KMS-11 (cell line): ENCODE measurements at regions not wholly inside any gene's neighbourhood (a gene's known extent, or its start where the extent isn't known, plus 50 kb on each side); places are given as distances from the start of the nearest gene placed in this dataset.

Experiments
- H2AFZ ChIP-seq: fragments of 200-600 bp; sonication (generic); 2 replicates; pipeline ENCODE4 v1.6.1; 2016; ENCODE audit warnings: antibody characterized with exemption, mixed run types, low read depth
- H3K27ac ChIP-seq: fragments of 200-600 bp; sonication (generic); 2 replicates; pipeline ENCODE4 v1.6.1; 2016; ENCODE audit warnings: mild to moderate bottlenecking, mixed run types
- H3K27me3 ChIP-seq: fragments of 200-600 bp; sonication (generic); 2 replicates; pipeline ENCODE4 v1.6.1; 2017; ENCODE audit warnings: mild to moderate bottlenecking, low read depth, mixed run types, moderate library complexity; ENCODE audit not compliant: insufficient read depth
- H3K36me3 ChIP-seq: fragments of 200-600 bp; sonication (generic); 2 replicates; pipeline ENCODE4 v1.6.1; 2017; ENCODE audit warnings: mild to moderate bottlenecking, mixed run types; ENCODE audit not compliant: insufficient read depth
- H3K4me1 ChIP-seq: fragments of 200-600 bp; sonication (generic); 2 replicates; pipeline ENCODE4 v1.6.1; 2016; ENCODE audit warnings: mild to moderate bottlenecking, low read depth, mixed run types; ENCODE audit not compliant: poor library complexity, severe bottlenecking
- H3K4me2 ChIP-seq: fragments of 200-600 bp; sonication (generic); 2 replicates; pipeline ENCODE4 v1.7.0; 2016; ENCODE audit warnings: mild to moderate bottlenecking, mixed run types
- H3K4me3 ChIP-seq: fragments of 200-600 bp; sonication (generic); IDR thresholded peaks from 2 replicates; pipeline ENCODE4 v1.6.1; 2017; ENCODE audit warnings: low read depth, low read length, mixed read lengths; ENCODE audit not compliant: insufficient read depth
- H3K79me2 ChIP-seq: fragments of 200-600 bp; sonication (generic); 2 replicates; pipeline ENCODE4 v1.6.1; 2016; ENCODE audit warnings: low read depth, mixed run types; ENCODE audit not compliant: insufficient read depth
- H3K9ac ChIP-seq: fragments of 200-600 bp; sonication (generic); 2 replicates; pipeline ENCODE4 v1.6.1; 2016; ENCODE audit warnings: mild to moderate bottlenecking, mixed run types
- H4K20me1 ChIP-seq: fragments of 200-600 bp; sonication (generic); 2 replicates; pipeline ENCODE4 v1.6.1; 2016; ENCODE audit warnings: mild to moderate bottlenecking, mixed run types; ENCODE audit not compliant: insufficient read depth
- CTCF ChIP-seq: fragments of 200-600 bp; sonication (generic); conservative IDR thresholded peaks from 2 replicates; pipeline ENCODE4 v1.6.1; 2017; ENCODE audit warnings: low read depth, mild to moderate bottlenecking, antibody characterized with exemption, low read length, moderate library complexity, mixed read lengths

DNA sequence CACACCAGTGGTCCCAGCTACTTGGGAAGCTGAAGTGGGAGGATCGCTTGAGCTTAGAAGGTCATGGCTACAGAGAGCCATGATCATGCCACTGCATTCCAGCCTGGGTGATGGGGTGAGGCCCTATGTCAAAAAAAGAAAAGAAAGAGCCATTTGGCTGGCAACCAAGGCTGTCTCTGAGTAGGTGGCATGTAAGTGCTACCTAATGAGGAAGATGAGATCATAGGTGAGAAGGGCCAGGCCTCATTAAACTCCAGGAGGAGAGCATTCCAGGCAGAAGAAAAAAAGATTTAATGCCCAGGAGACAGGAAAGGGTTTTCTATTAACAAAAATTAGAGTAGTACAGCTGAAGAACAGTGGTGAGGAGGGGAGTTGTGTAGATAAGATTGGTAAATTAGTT, 103.4 kb upstream of the ZNF678 start:
- no peaks in the 10 kb centered on the region for H3K4me1 ChIP-seq
- TF ChIP-seq CTCF, result no peak
- no peak overlapping the region for H3K4me2 ChIP-seq
- no peak overlapping the region for H3K9ac ChIP-seq
- no peaks in the 10 kb centered on the region for H3K36me3 ChIP-seq
- no peak overlapping the region for H2AFZ ChIP-seq
- no peak overlapping the region for H3K27ac ChIP-seq
- H3K27me3 ChIP-seq, result no peaks in the 10 kb centered on the region
- no peaks in the 10 kb centered on the region for H4K20me1 ChIP-seq
- no peak overlapping the region for H3K4me3 ChIP-seq
- H3K79me2 ChIP-seq, result no peaks in the 10 kb centered on the region

DNA sequence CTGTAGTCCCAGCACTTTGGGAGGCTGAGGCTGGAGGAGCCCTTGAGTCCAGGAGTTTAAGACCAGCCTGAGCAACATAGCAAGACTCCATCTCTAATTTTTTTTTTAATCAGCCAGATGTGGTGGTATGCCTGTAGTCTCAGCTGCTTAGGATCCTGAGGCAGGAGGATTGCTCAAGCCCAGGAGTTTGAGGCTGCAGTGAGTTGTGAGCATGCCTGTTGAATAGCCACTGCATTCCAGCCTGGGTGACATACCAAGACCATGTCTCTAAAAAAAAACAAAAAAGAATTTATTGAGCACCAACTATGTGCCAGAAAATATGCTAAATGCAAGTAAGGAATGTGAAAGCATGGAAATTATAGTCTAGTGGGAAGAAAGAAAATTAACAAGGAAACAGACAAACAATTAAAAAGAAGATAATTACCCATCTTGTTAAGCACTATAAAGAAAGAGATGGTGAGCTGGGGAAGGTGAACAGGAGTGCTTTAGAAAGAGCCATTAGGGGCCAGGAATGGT, 104.0 kb upstream of the ZNF678 start:
- H3K4me1 ChIP-seq, result no peaks in the 10 kb centered on the region
- H3K27me3 ChIP-seq, result no peaks in the 10 kb centered on the region
- no peak overlapping the region for H3K9ac ChIP-seq
- TF ChIP-seq CTCF, result no peak
- no peak overlapping the region for H3K27ac ChIP-seq
- H3K4me2 ChIP-seq, result no peak overlapping the region
- no peak overlapping the region for H3K4me3 ChIP-seq
- H3K36me3 ChIP-seq, result no peaks in the 10 kb centered on the region
- H3K79me2 ChIP-seq, result no peaks in the 10 kb centered on the region
- no peaks in the 10 kb centered on the region for H4K20me1 ChIP-seq
- H2AFZ ChIP-seq, result no peak overlapping the region

GRCh38 chr1:227454686-227455085, 108.7 kb upstream of the ZNF678 start:
- Histone ChIP-seq H2AFZ (no peak overlapping the region), H4K20me1 (no peaks in the 10 kb centered on the region), H3K36me3 (no peaks in the 10 kb centered on the region), H3K27me3 (no peaks in the 10 kb centered on the region), H3K9ac (no peak overlapping the region), H3K79me2 (no peaks in the 10 kb centered on the region), H3K27ac (no peak overlapping the region), H3K4me1 (no peaks in the 10 kb centered on the region), H3K4me3 (no peak overlapping the region), H3K4me2 (no peak overlapping the region)
- no peak for TF ChIP-seq CTCF

- no peak for TF ChIP-seq CTCF
- Histone ChIP-seq H4K20me1 (no peaks in the 10 kb centered on the region), H3K9ac (no peak overlapping the region), H3K4me3 (no peak overlapping the region), H3K36me3 (no peaks in the 10 kb centered on the region), H3K79me2 (no peaks in the 10 kb centered on the region), H3K27me3 (no peaks in the 10 kb centered on the region), H3K27ac (no peak overlapping the region), H3K4me1 (no peaks in the 10 kb centered on the region), H3K4me2 (no peak overlapping the region), H2AFZ (no peak overlapping the region)
These were observed 109.6 kb upstream of the ZNF678 start for GRCh38 chr1:227453631-227454355.
